CD4-positive, alpha-beta T cell (primary cell): ENCODE measurements at regions not wholly inside any gene's neighbourhood (a gene's known extent, or its start where the extent isn't known, plus 50 kb on each side); places are given as distances from the start of the nearest gene placed in this dataset.
A peak's percentile ranks its signal among the peaks of the same experiment; 100 is the strongest.

Experiments used
- ATAC-seq: fragments of 200-7000 bp; cut with Tn5 transposase; one replicate; pipeline ENCODE4 v1.10.0; 2022; ENCODE audit warnings: mild to moderate bottlenecking; ENCODE audit not compliant: poor library complexity
- CTCF ChIA-PET: fragments of 350-600 bp; sonication (Branson Sonifier 250); formaldehyde crosslinking; loops from one replicate; lab custom pipeline; 2021; ENCODE audit warnings: antibody characterized with exemption, inconsistent platforms; lab: Charles Lee
- POLR2A ChIA-PET: fragments of 350-600 bp; sonication (Branson Sonifier 250); formaldehyde crosslinking; loops from one replicate; lab custom pipeline; 2021; ENCODE audit warnings: antibody characterized with exemption, inconsistent platforms; lab: Charles Lee
- DNase-seq, 14 experiments: peaks; one replicate each; pipeline ENCODE4 v3.0.0-alpha.2; 2013 to 2020; ENCODE audit warnings: mixed read lengths in 2 of 14
- H3K27ac ChIP-seq, 2 donors: one replicate each; pipeline versions ENCODE4 v1.5.1 to v1.7.0; 2013; ENCODE audit warnings: low read length in 2 of 2, low read depth in 1 of 2, mild to moderate bottlenecking in 1 of 2
- H3K27me3 ChIP-seq, 2 experiments: 1 replicate in 1 of 2; 2 replicates in 1 of 2; pipeline versions ENCODE4 v1.6.1 to v1.7.0; 2013; ENCODE audit warnings: low read length in 2 of 2, control low read depth in 1 of 2, mild to moderate bottlenecking in 1 of 2, moderate library complexity in 1 of 2; ENCODE audit not compliant: insufficient read depth in 2 of 2, control insufficient read depth in 1 of 2
- H3K36me3 ChIP-seq: one replicate; pipeline ENCODE4 v1.6.1; 2013; ENCODE audit warnings: low read length, control low read depth; ENCODE audit not compliant: insufficient read depth
- H3K4me1 ChIP-seq: one replicate; pipeline ENCODE4 v1.6.1; 2013; ENCODE audit warnings: low read length, control low read depth; ENCODE audit not compliant: insufficient read depth
- H3K4me3 ChIP-seq: one replicate; pipeline ENCODE4 v1.5.1; 2013; ENCODE audit warnings: mild to moderate bottlenecking, low read length, moderate library complexity
- H3K9me3 ChIP-seq, 2 experiments: 1 replicate in 1 of 2; 2 replicates in 1 of 2; pipeline versions ENCODE4 v1.6.1 to v1.7.0; 2013; ENCODE audit warnings: low read length in 2 of 2, mild to moderate bottlenecking in 2 of 2, control low read depth in 1 of 2, moderate library complexity in 1 of 2; ENCODE audit not compliant: control insufficient read depth in 1 of 2, insufficient read depth in 1 of 2
- H3K27ac Mint-ChIP-seq: one replicate; pipeline ENCODE4 v1.8.0; 2020; ENCODE audit warnings: mixed read lengths
- H3K27me3 Mint-ChIP-seq: one replicate; pipeline ENCODE4 v1.8.0; 2021; ENCODE audit warnings: mixed read lengths
- H3K36me3 Mint-ChIP-seq: one replicate; pipeline ENCODE4 v1.8.0; 2021; ENCODE audit warnings: low read depth, mixed read lengths
- H3K4me1 Mint-ChIP-seq: one replicate; pipeline ENCODE4 v1.8.0; 2021; ENCODE audit warnings: low read depth, mixed read lengths
- H3K4me3 Mint-ChIP-seq: one replicate; pipeline ENCODE4 v1.8.0; 2020; ENCODE audit warnings: mild to moderate bottlenecking, mixed read lengths
- H3K9me3 Mint-ChIP-seq: one replicate; pipeline ENCODE4 v1.8.0; 2020; ENCODE audit warnings: mixed read lengths
- CTCF ChIP-seq: fragments of 200-600 bp; IDR thresholded peaks from one replicate; pipeline ENCODE4 v1.8.0; 2022; ENCODE audit warnings: antibody characterized with exemption, mild to moderate bottlenecking
- intact Hi-C, 2 experiments: fragments of 100-400 bp; cut with DNase I in 1 of 2; cut with micrococcal nuclease in 1 of 2; formaldehyde crosslinking; loops; one replicate each; pipeline versions ENCODE4 v1.15.1 to v1.9.0; 2023 to 2025; cut with DNase I, micrococcal nuclease

GRCh38 chr2:71778936-71779773 lies 325.8 kb downstream of the DYSF start:
- H3K36me3 ChIP-seq = no peaks in the 10 kb centered on the region
- no peak overlapping the region for H3K27ac ChIP-seq
- Mint-ChIP-seq H3K36me3 (no peaks in the 10 kb centered on the region), H3K4me3 (no peak overlapping the region), H3K4me1 (no peaks in the 10 kb centered on the region), H3K9me3 (no peaks in the 10 kb centered on the region), H3K27me3 (peaks cover 23% of the 10 kb centered on the region), H3K27ac (no peak overlapping the region)
- H3K9me3 ChIP-seq = no peaks in the 10 kb centered on the region
- no peak for TF ChIP-seq CTCF
- peak in 1 of 14 experiments; percentile 2 for DNase-seq
- POLR2A ChIA-PET = no interaction called here
- no peaks in the 10 kb centered on the region for H3K4me1 ChIP-seq
- CTCF ChIA-PET = no interaction called here
- intact Hi-C loops = no loop called here
- H3K4me3 ChIP-seq = no peak overlapping the region
- no peak for ATAC-seq
- H3K27me3 ChIP-seq = peaks cover 0 to 4% of the 10 kb centered on the region in 2 experiments

GRCh38 chr2:71778514-71778913 lies 325.2 kb downstream of the DYSF start:
- Mint-ChIP-seq H3K36me3 (no peaks in the 10 kb centered on the region), H3K27me3 (peaks cover 23% of the 10 kb centered on the region), H3K9me3 (no peaks in the 10 kb centered on the region), H3K4me3 (no peak overlapping the region), H3K4me1 (no peaks in the 10 kb centered on the region), H3K27ac (no peak overlapping the region)
- TF ChIP-seq CTCF = no peak
- DNase-seq (no peak), ATAC-seq (no peak)
- H3K27ac ChIP-seq = no peak overlapping the region
- no peak overlapping the region for H3K4me3 ChIP-seq
- POLR2A ChIA-PET = no interaction called here
- CTCF ChIA-PET = no interaction called here
- H3K9me3 ChIP-seq = no peaks in the 10 kb centered on the region
- H3K27me3 ChIP-seq = peaks cover 0 to 4% of the 10 kb centered on the region in 2 experiments
- H3K36me3 ChIP-seq = no peaks in the 10 kb centered on the region
- intact Hi-C loops = no loop called here
- H3K4me1 ChIP-seq = no peaks in the 10 kb centered on the region

GRCh38 chr2:71777946-71778345 lies 324.6 kb downstream of the DYSF start:
- no peak for ATAC-seq

More at GRCh38 chr2:71777946-71778345, 324.6 kb downstream of the DYSF start:
- no peak for TF ChIP-seq CTCF
- ChIA-PET POLR2A (no interaction called here), CTCF (no interaction called here)
- DNase-seq = no peak
- intact Hi-C loops = no loop called here
- Mint-ChIP-seq H3K27ac (no peak overlapping the region), H3K9me3 (no peaks in the 10 kb centered on the region), H3K36me3 (no peaks in the 10 kb centered on the region), H3K4me3 (no peak overlapping the region), H3K27me3 (peaks cover 20% of the 10 kb centered on the region), H3K4me1 (no peaks in the 10 kb centered on the region)
- Histone ChIP-seq H3K27me3 (peaks cover 0 to 4% of the 10 kb centered on the region in 2 experiments), H3K36me3 (no peaks in the 10 kb centered on the region), H3K4me1 (no peaks in the 10 kb centered on the region), H3K27ac (no peak overlapping the region), H3K9me3 (no peaks in the 10 kb centered on the region), H3K4me3 (no peak overlapping the region)
